WTC11 (cell line): ENCODE measurements at regions not wholly inside any gene's neighbourhood (a gene's known extent, or its start where the extent isn't known, plus 50 kb on each side); places are given as distances from the start of the nearest gene placed in this dataset.

Experiments used
- CREB1 ChIP-seq: sonication (generic); formaldehyde crosslinking; IDR thresholded peaks from 2 replicates; pipeline ENCODE4 v1.8.0; 2023; ENCODE audit warnings: mild to moderate bottlenecking, missing genetic modification reagents
- CREM ChIP-seq: sonication (generic); formaldehyde crosslinking; IDR thresholded peaks from 2 replicates; pipeline ENCODE4 v1.8.1; 2022; ENCODE audit warnings: mild to moderate bottlenecking, missing genetic modification reagents, moderate library complexity
- ESRRA ChIP-seq: sonication (generic); formaldehyde crosslinking; IDR thresholded peaks from 2 replicates; pipeline ENCODE4 v1.8.1; 2022; ENCODE audit warnings: mild to moderate bottlenecking, missing genetic modification reagents, borderline replicate concordance
- ETV6 ChIP-seq: sonication (generic); formaldehyde crosslinking; IDR thresholded peaks from 2 replicates; pipeline ENCODE4 v1.8.1; 2022; ENCODE audit warnings: mild to moderate bottlenecking, missing genetic modification reagents
- NR2C2 ChIP-seq: sonication (generic); formaldehyde crosslinking; IDR thresholded peaks from 2 replicates; pipeline ENCODE4 v1.8.0; 2022; ENCODE audit warnings: mild to moderate bottlenecking, missing genetic modification reagents
- TP53 ChIP-seq: sonication (generic); formaldehyde crosslinking; IDR thresholded peaks from 2 replicates; pipeline ENCODE4 v1.8.1; 2023; ENCODE audit warnings: mild to moderate bottlenecking, missing genetic modification reagents
- ZNF138 ChIP-seq: sonication (generic); formaldehyde crosslinking; conservative IDR thresholded peaks from 2 replicates; pipeline ENCODE4 v1.8.1; 2022; ENCODE audit warnings: mild to moderate bottlenecking, moderate library complexity, missing genetic modification reagents
- TF ChIP-seq, protein P1 (sequence below): fragments of 200-600 bp; IDR thresholded peaks from 2 replicates; pipeline ENCODE4 v1.8.0; 2022; ENCODE audit warnings: antibody characterized with exemption
- TF ChIP-seq, protein P2 (sequence below): sonication (generic); formaldehyde crosslinking; IDR thresholded peaks from 2 replicates; pipeline ENCODE4 v1.8.1; 2022; ENCODE audit warnings: low read depth, mild to moderate bottlenecking, moderate library complexity, missing genetic modification reagents, borderline replicate concordance
- TF ChIP-seq, protein P3 (sequence below): sonication (generic); formaldehyde crosslinking; IDR thresholded peaks from 2 replicates; pipeline ENCODE4 v1.8.1; 2022; ENCODE audit warnings: mild to moderate bottlenecking, missing genetic modification reagents, moderate library complexity, borderline replicate concordance
- TF ChIP-seq, protein P4 (sequence below): sonication (generic); formaldehyde crosslinking; IDR thresholded peaks from 2 replicates; pipeline ENCODE4 v1.8.1; 2022; ENCODE audit warnings: low read depth, missing genetic modification reagents, borderline replicate concordance
- TF ChIP-seq, protein P5 (sequence below): sonication (generic); formaldehyde crosslinking; IDR thresholded peaks from 2 replicates; pipeline ENCODE4 v1.8.0; 2022; ENCODE audit warnings: mild to moderate bottlenecking, missing genetic modification reagents
- TF ChIP-seq, protein P6 (sequence below): sonication (generic); formaldehyde crosslinking; IDR thresholded peaks from 2 replicates; pipeline ENCODE4 v1.8.0; 2022; ENCODE audit warnings: missing genetic modification reagents
- TF ChIP-seq, protein P7 (sequence below): sonication (generic); formaldehyde crosslinking; IDR thresholded peaks from 2 replicates; pipeline ENCODE4 v1.8.0; 2023; ENCODE audit warnings: missing genetic modification reagents

DNA sequence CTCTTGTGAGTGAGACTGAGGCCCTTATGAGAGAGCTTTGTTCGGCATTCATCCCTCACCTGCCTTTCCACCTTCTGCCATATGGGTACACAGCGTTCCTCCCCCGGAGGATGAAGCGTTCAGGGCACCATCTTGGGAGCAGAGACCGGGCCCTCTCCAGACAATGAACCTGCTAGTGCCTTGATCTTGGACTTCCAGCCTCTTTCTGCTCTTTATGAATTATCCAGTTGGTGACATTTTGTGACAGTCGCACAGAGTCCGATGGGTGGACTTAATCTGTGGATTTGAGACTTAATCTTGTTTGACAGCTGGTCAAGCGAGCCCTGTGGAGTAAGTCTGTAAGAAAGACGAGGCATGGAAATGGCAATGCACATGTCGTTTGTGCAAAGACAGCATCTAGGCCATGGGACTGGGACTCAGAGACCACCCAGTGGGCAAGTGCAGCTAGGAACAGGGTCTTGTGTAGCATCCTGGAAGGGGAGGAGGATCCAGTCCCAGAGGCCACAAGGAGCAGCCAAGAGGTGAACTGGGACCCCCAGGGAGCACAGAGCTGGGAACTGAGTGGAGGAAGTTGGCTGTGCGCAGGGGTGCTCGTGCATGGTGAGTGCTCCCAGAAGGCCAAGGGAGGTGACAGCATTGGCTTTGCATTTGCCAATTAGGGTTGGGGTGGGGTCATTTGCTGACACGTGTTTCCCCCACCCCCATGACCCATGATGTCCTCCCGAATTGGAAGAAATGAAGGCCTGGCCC, 69.5 kb upstream of the HDAC4 start:
- no peak for TF ChIP-seq TP53 (CRISPR knock-in tag)
- no peak for TF ChIP-seq ZNF138 (CRISPR knock-in tag)
- TF ChIP-seq NR2C2 (CRISPR knock-in tag): no peak
- TF ChIP-seq, protein P1, sequence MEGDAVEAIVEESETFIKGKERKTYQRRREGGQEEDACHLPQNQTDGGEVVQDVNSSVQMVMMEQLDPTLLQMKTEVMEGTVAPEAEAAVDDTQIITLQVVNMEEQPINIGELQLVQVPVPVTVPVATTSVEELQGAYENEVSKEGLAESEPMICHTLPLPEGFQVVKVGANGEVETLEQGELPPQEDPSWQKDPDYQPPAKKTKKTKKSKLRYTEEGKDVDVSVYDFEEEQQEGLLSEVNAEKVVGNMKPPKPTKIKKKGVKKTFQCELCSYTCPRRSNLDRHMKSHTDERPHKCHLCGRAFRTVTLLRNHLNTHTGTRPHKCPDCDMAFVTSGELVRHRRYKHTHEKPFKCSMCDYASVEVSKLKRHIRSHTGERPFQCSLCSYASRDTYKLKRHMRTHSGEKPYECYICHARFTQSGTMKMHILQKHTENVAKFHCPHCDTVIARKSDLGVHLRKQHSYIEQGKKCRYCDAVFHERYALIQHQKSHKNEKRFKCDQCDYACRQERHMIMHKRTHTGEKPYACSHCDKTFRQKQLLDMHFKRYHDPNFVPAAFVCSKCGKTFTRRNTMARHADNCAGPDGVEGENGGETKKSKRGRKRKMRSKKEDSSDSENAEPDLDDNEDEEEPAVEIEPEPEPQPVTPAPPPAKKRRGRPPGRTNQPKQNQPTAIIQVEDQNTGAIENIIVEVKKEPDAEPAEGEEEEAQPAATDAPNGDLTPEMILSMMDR: no peak
- TF ChIP-seq, protein P2, sequence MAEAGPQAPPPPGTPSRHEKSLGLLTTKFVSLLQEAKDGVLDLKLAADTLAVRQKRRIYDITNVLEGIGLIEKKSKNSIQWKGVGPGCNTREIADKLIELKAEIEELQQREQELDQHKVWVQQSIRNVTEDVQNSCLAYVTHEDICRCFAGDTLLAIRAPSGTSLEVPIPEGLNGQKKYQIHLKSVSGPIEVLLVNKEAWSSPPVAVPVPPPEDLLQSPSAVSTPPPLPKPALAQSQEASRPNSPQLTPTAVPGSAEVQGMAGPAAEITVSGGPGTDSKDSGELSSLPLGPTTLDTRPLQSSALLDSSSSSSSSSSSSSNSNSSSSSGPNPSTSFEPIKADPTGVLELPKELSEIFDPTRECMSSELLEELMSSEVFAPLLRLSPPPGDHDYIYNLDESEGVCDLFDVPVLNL (CRISPR knock-in tag): no peak
- no peak for TF ChIP-seq CREB1 (CRISPR knock-in tag)
- TF ChIP-seq, protein P3, sequence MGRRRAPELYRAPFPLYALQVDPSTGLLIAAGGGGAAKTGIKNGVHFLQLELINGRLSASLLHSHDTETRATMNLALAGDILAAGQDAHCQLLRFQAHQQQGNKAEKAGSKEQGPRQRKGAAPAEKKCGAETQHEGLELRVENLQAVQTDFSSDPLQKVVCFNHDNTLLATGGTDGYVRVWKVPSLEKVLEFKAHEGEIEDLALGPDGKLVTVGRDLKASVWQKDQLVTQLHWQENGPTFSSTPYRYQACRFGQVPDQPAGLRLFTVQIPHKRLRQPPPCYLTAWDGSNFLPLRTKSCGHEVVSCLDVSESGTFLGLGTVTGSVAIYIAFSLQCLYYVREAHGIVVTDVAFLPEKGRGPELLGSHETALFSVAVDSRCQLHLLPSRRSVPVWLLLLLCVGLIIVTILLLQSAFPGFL: no peak
- TF ChIP-seq ETV6 (CRISPR knock-in tag): no peak
- no peak for TF ChIP-seq CREM
- TF ChIP-seq, protein P4, sequence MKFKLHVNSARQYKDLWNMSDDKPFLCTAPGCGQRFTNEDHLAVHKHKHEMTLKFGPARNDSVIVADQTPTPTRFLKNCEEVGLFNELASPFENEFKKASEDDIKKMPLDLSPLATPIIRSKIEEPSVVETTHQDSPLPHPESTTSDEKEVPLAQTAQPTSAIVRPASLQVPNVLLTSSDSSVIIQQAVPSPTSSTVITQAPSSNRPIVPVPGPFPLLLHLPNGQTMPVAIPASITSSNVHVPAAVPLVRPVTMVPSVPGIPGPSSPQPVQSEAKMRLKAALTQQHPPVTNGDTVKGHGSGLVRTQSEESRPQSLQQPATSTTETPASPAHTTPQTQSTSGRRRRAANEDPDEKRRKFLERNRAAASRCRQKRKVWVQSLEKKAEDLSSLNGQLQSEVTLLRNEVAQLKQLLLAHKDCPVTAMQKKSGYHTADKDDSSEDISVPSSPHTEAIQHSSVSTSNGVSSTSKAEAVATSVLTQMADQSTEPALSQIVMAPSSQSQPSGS: no peak
- TF ChIP-seq, protein P5, sequence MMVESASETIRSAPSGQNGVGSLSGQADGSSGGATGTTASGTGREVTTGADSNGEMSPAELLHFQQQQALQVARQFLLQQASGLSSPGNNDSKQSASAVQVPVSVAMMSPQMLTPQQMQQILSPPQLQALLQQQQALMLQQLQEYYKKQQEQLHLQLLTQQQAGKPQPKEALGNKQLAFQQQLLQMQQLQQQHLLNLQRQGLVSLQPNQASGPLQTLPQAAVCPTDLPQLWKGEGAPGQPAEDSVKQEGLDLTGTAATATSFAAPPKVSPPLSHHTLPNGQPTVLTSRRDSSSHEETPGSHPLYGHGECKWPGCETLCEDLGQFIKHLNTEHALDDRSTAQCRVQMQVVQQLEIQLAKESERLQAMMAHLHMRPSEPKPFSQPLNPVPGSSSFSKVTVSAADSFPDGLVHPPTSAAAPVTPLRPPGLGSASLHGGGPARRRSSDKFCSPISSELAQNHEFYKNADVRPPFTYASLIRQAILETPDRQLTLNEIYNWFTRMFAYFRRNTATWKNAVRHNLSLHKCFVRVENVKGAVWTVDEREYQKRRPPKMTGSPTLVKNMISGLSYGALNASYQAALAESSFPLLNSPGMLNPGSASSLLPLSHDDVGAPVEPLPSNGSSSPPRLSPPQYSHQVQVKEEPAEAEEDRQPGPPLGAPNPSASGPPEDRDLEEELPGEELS (CRISPR knock-in tag): no peak
- TF ChIP-seq ESRRA: no peak
- TF ChIP-seq, protein P6, sequence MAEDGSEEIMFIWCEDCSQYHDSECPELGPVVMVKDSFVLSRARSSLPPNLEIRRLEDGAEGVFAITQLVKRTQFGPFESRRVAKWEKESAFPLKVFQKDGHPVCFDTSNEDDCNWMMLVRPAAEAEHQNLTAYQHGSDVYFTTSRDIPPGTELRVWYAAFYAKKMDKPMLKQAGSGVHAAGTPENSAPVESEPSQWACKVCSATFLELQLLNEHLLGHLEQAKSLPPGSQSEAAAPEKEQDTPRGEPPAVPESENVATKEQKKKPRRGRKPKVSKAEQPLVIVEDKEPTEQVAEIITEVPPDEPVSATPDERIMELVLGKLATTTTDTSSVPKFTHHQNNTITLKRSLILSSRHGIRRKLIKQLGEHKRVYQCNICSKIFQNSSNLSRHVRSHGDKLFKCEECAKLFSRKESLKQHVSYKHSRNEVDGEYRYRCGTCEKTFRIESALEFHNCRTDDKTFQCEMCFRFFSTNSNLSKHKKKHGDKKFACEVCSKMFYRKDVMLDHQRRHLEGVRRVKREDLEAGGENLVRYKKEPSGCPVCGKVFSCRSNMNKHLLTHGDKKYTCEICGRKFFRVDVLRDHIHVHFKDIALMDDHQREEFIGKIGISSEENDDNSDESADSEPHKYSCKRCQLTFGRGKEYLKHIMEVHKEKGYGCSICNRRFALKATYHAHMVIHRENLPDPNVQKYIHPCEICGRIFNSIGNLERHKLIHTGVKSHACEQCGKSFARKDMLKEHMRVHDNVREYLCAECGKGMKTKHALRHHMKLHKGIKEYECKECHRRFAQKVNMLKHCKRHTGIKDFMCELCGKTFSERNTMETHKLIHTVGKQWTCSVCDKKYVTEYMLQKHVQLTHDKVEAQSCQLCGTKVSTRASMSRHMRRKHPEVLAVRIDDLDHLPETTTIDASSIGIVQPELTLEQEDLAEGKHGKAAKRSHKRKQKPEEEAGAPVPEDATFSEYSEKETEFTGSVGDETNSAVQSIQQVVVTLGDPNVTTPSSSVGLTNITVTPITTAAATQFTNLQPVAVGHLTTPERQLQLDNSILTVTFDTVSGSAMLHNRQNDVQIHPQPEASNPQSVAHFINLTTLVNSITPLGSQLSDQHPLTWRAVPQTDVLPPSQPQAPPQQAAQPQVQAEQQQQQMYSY (CRISPR knock-in tag): no peak
- TF ChIP-seq, protein P7, sequence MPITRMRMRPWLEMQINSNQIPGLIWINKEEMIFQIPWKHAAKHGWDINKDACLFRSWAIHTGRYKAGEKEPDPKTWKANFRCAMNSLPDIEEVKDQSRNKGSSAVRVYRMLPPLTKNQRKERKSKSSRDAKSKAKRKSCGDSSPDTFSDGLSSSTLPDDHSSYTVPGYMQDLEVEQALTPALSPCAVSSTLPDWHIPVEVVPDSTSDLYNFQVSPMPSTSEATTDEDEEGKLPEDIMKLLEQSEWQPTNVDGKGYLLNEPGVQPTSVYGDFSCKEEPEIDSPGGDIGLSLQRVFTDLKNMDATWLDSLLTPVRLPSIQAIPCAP (CRISPR knock-in tag): no peak
